Activated naive CD4-positive, alpha-beta T cell treated with anti-CD3 and anti-CD28 coated beads, Interleukin-2, amount 50 U/mL, for 72 hours (primary cell): ENCODE measurements at regions not wholly inside any gene's neighbourhood (a gene's known extent, or its start where the extent isn't known, plus 50 kb on each side); places are given as distances from the start of the nearest gene placed in this dataset.
A peak's percentile ranks its signal among the peaks of the same experiment; 100 is the strongest.

Experiments
- ATAC-seq, 2 donors: fragments of 150-1000 bp; cut with Tn5 transposase; 2 replicates each; pipeline ENCODE4 v1.10.0; 2021; ENCODE audit warnings: mild to moderate bottlenecking in 2 of 2, moderate library complexity in 2 of 2
- DNase-seq, 2 donors: peaks; one replicate each; pipeline ENCODE4 v3.0.0; 2021 to 2022; ENCODE audit warnings: low spot score in 2 of 2
- H3K27ac Mint-ChIP-seq, 2 donors: one replicate each; pipeline ENCODE4 v1.8.0; 2022; ENCODE audit warnings: mild to moderate bottlenecking in 2 of 2, mixed read lengths in 2 of 2
- H3K36me3 Mint-ChIP-seq, 2 donors: one replicate each; pipeline ENCODE4 v1.8.0; 2022; ENCODE audit warnings: mixed read lengths in 2 of 2
- H3K9me3 Mint-ChIP-seq, 2 donors: one replicate each; pipeline ENCODE4 v1.8.0; 2022; ENCODE audit warnings: mixed read lengths in 2 of 2

- DNase-seq (no peak), ATAC-seq (no peak)
- no peaks in the 10 kb centered on the region for H3K9me3 Mint-ChIP-seq
- no peak overlapping the region for H3K27ac Mint-ChIP-seq
- no peaks in the 10 kb centered on the region for H3K36me3 Mint-ChIP-seq
Measured at GRCh38 chr6:1143655-1144054, 168.2 kb upstream of the FOXQ1 start.

DNA sequence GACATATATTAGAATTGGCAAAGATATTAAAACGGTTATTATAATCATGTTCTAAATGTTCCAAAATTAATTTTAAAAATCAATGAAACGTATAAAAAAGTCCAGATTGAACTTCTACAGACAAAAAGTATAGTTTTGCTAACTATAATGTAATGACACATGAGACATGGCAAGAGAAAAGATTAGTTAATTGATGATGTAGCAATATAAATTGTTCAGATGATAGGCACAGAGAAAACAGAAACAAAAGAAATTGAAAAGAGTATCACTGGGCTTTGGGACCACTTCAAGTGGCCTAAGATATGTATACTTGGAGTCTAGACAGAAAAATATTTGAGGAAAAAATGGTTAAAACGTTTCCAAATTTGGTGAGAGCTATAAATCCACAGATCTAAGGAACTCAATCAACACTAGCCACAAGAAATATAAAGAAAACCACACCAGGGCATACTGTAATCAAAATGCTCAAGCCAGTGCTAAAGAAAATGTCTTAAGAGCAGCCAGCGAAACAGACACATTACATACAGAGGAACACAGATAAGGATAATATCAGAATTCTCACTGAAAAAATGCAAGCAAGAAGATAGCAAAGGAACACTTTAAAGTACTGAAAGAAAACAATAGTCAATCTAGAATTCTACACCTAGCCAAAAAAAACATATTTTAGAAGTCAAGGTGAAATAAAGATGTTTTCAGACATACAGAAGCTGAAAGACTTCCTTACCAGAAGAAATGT lies 172.6 kb upstream of the FOXQ1 start:
- DNase-seq (no peak), ATAC-seq (no peak)
- H3K36me3 Mint-ChIP-seq: no peaks in the 10 kb centered on the region
- no peaks in the 10 kb centered on the region for H3K9me3 Mint-ChIP-seq
- H3K27ac Mint-ChIP-seq: no peak overlapping the region

DNA sequence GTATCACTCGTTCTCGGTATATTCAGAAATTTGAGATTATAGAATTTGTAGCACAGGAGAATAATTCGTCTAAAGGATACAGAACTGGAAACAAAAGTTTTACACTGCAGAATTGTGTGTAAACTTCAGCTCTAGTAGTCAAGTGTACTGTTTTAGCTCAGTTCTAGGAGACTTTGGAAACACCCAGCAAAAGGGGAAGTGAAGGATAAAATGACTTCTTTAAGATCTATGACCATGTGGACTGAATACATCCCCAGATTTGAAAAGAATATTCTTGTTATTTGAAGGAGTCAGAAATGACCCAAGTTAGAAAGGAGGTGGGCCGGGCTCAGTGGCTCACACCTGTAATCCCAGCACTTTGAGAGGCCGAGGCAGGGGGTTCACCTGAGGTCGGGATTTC lies 174.0 kb upstream of the FOXQ1 start:
- Mint-ChIP-seq H3K36me3 (no peaks in the 10 kb centered on the region), H3K27ac (no peak overlapping the region), H3K9me3 (no peaks in the 10 kb centered on the region)
- DNase-seq: no peak
- ATAC-seq: no peak

- Mint-ChIP-seq H3K9me3 (no peaks in the 10 kb centered on the region), H3K36me3 (no peaks in the 10 kb centered on the region), H3K27ac (no peak overlapping the region)
- DNase-seq (no peak), ATAC-seq (no peak)
Measured at GRCh38 chr6:1136827-1137226, 175.1 kb upstream of the FOXQ1 start.

DNA sequence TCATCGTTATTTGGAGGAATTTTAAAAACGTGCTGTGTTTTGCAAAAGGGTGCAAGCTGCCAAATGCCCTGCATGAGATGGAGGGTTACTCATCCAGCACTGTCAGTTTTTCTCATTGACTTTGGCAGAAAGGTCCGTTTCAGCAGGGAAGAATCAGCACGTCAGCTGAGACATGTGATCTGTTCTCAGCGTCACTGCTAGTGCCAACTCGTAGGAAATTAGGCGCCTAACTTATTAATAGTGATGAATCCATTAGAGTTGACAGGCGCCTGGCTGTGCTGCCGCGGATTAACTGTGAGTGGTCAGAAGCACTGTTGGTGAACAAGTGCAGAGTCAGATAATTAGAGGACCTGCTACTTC lies 175.5 kb upstream of the FOXQ1 start:
- H3K9me3 Mint-ChIP-seq: no peaks in the 10 kb centered on the region
- no peaks in the 10 kb centered on the region for H3K36me3 Mint-ChIP-seq
- ATAC-seq (no peak), DNase-seq (no peak)
- no peak overlapping the region for H3K27ac Mint-ChIP-seq

DNA sequence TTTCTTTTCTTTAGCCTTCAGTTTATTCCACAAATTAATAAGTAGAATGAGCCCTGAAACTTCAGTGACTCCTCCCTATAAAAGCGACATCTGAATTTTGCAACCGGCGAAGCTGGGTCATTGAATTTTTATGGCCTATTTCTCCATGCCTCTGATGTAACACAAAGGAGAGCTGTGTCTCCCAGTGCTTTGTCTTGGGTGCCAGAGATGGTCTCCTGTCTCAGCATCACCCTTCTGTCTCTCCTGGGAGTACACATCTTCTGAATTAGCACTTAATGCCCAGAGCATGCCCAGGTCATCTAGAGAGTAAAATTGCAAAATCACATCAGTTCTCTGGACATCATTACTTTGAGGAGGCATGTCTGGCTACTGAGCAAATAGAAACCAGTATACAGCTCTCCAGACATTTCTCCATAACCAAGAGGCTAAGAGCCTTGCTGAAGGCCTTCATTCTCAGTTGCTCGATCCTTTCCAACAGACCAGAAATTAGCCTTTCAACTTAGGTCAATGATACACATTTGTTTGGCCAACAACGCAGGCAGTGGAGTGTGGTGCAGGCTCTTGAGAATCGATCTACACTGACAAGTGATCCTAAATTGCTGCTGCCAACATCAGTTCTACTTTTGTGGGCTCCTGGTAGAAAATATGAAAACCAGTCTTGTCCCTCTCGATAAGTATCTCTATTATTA lies 176.0 kb upstream of the FOXQ1 start:
- DNase-seq (no peak), ATAC-seq (no peak)
- H3K27ac Mint-ChIP-seq: no peak overlapping the region
- H3K36me3 Mint-ChIP-seq: no peaks in the 10 kb centered on the region
- H3K9me3 Mint-ChIP-seq: no peaks in the 10 kb centered on the region

- Mint-ChIP-seq H3K9me3 (no peaks in the 10 kb centered on the region), H3K36me3 (no peaks in the 10 kb centered on the region), H3K27ac (no peak overlapping the region)
- DNase-seq (no peak), ATAC-seq (no peak)
Measured at GRCh38 chr6:1131285-1132079, 180.4 kb upstream of the FOXQ1 start.

DNA sequence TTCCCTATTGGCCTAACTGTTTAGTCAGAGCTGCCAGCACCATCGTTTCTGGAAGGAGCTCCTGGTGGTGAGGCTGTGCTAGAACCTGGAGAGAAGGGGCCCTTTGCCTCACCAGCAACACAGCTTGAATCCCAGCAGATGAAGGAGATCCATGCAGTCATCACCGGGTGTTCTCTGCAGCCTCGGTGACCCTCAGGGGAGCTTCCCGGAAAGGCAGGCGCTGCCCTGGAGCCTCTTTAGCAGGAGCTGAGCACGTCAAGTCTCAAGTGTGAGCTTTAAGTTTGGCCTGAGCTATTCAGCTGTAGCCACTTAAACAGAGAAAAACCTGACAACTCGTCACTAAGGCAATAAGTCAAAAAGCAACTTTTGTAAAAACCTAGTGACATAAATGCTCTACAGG lies 181.2 kb upstream of the FOXQ1 start:
- H3K9me3 Mint-ChIP-seq: no peaks in the 10 kb centered on the region
- no peak overlapping the region for H3K27ac Mint-ChIP-seq
- no peak for ATAC-seq

GRCh38 chr6:1129131-1129530 lies 182.8 kb upstream of the FOXQ1 start:
- no peak for DNase-seq
- H3K27ac Mint-ChIP-seq: no peak overlapping the region
- no peaks in the 10 kb centered on the region for H3K9me3 Mint-ChIP-seq
- no peaks in the 10 kb centered on the region for H3K36me3 Mint-ChIP-seq
- no peak for ATAC-seq

More for the DNA sequence above, 181.2 kb upstream of the FOXQ1 start:
- no peak for DNase-seq
- no peaks in the 10 kb centered on the region for H3K36me3 Mint-ChIP-seq

DNA sequence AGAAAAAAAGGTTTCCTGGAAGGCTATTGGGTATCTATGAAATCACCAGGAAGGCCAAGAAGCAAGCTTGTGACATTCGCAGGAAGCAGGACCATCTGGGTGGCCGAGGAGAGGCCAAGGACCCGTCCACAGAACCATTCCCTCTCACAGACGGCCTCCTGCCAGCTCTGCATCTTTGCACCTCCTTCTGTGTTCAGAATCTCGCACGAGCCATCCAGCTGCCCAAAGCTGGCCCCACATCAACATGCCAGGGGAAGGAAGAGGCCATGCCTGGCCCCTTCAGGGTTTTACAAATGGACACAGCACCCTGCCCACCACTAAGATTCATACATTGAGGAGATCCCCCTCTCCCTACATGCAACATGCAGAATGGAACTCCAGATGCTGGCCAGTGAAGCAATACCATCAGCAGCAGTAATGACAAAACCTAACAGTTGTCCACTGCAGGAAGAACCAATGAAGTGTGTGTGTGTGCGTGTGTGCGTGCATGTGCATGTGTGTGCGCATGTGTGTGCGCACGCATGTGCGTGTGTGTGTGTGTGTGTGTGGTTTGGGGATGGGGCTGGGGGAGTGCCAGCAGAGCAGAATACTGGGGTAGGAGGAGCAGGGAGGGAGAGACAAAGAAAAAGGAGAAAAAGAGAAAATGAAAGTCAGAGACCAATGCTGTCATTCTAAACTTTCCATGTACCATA lies 184.2 kb upstream of the FOXQ1 start:
- no peak overlapping the region for H3K27ac Mint-ChIP-seq
- DNase-seq (no peak), ATAC-seq (no peak)
- peaks cover 0 to 4% of the 10 kb centered on the region in 2 donors for H3K9me3 Mint-ChIP-seq
- no peaks in the 10 kb centered on the region for H3K36me3 Mint-ChIP-seq

DNA sequence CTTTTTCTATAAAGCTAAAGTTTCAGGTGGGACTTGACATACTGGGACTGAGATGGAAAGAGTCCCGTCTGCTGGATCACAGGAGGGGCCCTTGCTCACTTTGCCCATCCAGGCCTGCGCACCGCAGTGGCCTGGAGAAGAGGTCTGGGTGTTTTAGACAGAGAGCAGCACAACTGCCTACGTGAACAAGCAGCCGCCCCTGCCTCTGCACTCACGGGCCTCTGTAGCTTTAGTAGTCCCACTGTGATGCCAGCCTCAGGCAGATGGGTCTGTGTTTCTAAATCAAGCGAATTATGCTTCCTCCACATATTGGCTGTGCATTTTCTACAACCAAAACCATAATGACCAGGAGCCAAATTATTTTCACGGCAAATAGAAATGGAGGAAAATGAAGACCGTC lies 184.8 kb upstream of the FOXQ1 start:
- Mint-ChIP-seq H3K9me3 (peaks cover 0 to 4% of the 10 kb centered on the region in 2 donors), H3K27ac (no peak overlapping the region), H3K36me3 (no peaks in the 10 kb centered on the region)
- DNase-seq (no peak), ATAC-seq (no peak)

- ATAC-seq: no peak
- no peak for DNase-seq
- Mint-ChIP-seq H3K27ac (no peak overlapping the region), H3K36me3 (no peaks in the 10 kb centered on the region), H3K9me3 (peaks cover 0 to 4% of the 10 kb centered on the region in 2 donors)
Measured at GRCh38 chr6:1126036-1126435, 185.9 kb upstream of the FOXQ1 start.

DNA sequence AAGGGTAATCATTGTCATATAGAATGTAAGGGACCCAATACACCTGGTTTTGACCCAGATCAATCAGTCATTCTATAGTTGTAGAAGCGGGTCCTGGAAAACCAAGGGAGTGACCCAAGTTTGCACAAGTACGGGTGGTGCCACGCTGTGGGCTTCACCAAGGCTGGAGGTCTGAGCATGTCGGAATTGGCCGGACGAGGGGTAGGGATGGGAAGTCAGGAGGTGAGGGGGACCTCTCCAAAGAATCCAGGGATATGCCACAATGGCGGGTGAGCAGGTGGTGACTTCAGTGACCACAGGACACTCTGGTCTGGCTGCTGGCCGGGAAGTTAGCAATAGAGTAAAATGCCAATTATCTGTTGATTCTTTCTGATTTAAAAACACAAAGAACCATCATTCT lies 186.6 kb upstream of the FOXQ1 start:
- Mint-ChIP-seq H3K9me3 (peaks cover 0 to 4% of the 10 kb centered on the region in 2 donors), H3K36me3 (no peaks in the 10 kb centered on the region), H3K27ac (peak overlapping the region in 1 of 2 donors; percentile 75)
- ATAC-seq (no peak), DNase-seq (no peak)

GRCh38 chr6:1124885-1125284 lies 187.0 kb upstream of the FOXQ1 start:
- H3K36me3 Mint-ChIP-seq: no peaks in the 10 kb centered on the region
- no peak overlapping the region for H3K27ac Mint-ChIP-seq
- H3K9me3 Mint-ChIP-seq: peaks cover 0 to 4% of the 10 kb centered on the region in 2 donors
- DNase-seq (no peak), ATAC-seq (no peak)

DNA sequence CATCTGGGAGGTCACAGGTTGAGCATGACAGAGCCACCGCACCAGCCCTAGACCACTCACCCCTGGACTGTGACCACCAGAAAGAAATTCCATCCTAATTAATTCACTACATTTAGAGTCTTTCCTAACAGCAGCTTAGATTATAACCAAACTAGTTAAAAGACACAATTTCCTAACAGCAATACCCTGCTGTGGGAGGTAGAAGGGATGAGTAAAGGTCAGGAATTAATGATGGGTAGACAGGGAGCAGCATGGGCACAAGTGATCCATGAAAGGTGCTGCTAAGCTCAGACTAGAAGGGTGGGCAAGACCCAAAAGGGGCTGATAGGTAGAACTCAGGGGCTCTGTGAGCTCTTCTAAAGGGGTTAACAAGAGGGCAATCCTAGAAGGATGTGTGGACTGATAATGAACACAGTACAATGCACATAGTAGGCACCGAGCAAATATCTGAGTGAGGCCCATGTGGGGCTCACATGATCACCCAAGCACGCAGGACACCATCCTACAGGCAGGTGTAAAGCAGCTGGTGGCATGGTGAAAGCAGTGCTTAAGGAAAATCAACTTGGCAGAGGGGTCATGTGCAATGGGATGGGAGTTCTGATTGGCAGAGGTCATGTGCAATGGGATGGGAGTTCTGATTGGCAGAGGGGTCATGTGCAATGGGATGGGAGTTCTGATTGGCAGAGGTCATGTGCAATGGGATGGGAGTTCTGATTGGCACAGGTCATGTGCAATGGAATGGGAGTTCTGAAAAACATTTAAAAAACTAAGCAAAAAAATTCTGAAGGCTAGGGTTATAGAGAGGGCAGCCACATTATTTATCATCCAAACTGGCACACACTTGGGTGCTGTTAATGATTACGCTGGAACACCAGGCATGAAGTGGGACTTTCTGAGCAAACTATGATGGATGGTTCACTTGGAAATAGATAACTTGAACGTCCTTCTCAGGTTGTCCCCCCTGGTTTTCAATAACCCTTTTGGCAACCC lies 188.2 kb upstream of the FOXQ1 start:
- no peak overlapping the region for H3K27ac Mint-ChIP-seq

DNA sequence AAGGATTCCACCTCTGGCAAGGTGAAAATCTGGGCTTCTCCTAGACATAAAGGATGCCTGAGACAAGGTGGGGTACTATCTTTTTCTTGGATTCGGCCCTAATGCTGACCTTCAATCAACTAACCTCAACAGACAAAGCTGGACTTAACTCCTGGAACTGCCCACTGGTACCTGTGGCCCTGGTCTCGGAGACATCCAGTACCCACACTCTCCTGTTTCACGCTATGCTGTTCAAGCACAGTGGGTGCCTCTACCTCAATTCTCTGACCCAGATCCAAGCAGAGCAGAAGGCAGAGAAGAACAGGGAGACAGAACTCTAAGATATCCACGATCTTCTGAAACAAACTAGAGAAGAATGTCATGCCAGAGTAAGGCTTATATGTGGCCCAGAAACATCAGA lies 189.8 kb upstream of the FOXQ1 start:
- H3K36me3 Mint-ChIP-seq: no peaks in the 10 kb centered on the region
- no peak overlapping the region for H3K27ac Mint-ChIP-seq
- ATAC-seq (no peak), DNase-seq (no peak)
- peaks cover 0 to 4% of the 10 kb centered on the region in 2 donors for H3K9me3 Mint-ChIP-seq

More for the DNA sequence above, 188.2 kb upstream of the FOXQ1 start:
- ATAC-seq (no peak), DNase-seq (no peak)
- Mint-ChIP-seq H3K36me3 (no peaks in the 10 kb centered on the region), H3K9me3 (peaks cover 0 to 4% of the 10 kb centered on the region in 2 donors)
